Occipital lobe (tissue), 1 donor: ENCODE measurements at regions not wholly inside any gene's neighbourhood (a gene's known extent, or its start where the extent isn't known, plus 50 kb on each side); places are given as distances from the start of the nearest gene placed in this dataset.
"Not testable (repeated sequence)": the region's sequence is repeated elsewhere in the genome, so short reads cannot be mapped to it uniquely, and the experiment has no call there.

Experiments used
- DNase-seq: peaks from one replicate; lab custom pipeline; 2025; lab: John Stamatoyannopoulos, UW

GRCh38 chr18:67455890-67456501 lies 60.5 kb downstream of the DSEL start:
- DNase-seq, result no peak

- DNase-seq, result no peak
These were observed 62.6 kb downstream of the DSEL start for GRCh38 chr18:67453901-67454300.

- no peak for DNase-seq
These were observed 64.6 kb downstream of the DSEL start for GRCh38 chr18:67451960-67452359.

- DNase-seq, result not testable (repeated sequence)
These were observed 65.4 kb downstream of the DSEL start for GRCh38 chr18:67451101-67451500.

DNA sequence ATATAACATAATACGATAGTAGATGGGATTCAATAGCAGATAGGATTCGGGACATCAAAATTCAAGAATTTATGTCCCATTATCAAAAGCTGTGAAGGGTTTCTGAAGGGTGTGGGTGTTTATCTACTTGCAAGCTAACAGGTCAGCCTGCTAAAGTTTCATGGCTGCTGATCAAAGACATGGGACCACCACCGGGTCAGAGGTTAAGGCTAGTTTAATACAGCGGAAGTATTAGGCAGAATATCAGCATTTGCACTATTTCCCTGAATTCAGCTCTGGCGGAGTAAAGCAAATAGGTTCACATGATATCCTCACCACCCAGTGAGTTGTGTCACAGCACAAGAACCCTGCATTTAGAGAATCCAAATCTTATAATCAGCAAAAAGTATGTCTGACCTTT lies 82.5 kb downstream of the DSEL start:
- no peak for DNase-seq

- DNase-seq, result no peak
These were observed 83.7 kb downstream of the DSEL start for GRCh38 chr18:67432806-67433205.

- no peak for DNase-seq
These were observed 87.7 kb downstream of the DSEL start for GRCh38 chr18:67428805-67429204.

DNA sequence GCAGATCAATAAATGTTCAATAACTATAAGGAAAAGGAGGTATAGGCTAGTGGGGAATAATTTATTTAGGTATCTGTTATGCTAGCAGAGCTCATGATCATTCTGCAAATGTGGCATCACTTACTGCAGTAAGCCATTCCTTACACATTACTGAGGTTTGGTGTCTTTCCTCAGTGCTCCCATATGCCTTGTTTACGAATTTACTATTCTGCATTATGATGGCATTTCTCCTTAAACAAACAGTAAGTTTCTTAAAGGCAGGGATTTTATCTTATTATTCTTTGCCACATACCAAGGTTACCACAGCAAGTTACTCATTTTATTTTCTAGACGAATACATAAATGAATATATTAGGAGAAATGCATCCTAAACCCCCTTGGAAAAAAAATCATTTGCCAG lies 88.4 kb downstream of the DSEL start:
- no peak for DNase-seq

- no peak for DNase-seq
These were observed 90.0 kb downstream of the DSEL start for GRCh38 chr18:67426486-67426885.

DNA sequence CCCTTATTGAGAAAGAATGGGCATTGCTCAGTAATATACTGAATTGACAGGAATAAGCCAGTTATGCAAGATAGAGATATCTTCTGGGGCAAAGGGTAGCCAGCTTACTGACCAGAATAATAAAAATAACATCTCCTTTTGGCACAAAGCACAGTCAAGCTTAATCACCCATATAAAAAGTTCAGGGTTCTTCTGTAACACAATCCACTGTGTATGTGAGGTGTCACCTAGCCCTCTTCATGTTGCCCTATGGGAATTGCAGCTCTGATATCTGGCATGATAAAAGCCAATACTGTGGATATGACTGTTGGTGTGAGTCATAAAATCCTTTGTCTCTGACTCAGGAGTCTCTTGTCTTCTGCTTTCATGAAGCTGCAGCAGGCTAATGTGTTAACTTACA lies 90.8 kb downstream of the DSEL start:
- DNase-seq, result no peak

DNA sequence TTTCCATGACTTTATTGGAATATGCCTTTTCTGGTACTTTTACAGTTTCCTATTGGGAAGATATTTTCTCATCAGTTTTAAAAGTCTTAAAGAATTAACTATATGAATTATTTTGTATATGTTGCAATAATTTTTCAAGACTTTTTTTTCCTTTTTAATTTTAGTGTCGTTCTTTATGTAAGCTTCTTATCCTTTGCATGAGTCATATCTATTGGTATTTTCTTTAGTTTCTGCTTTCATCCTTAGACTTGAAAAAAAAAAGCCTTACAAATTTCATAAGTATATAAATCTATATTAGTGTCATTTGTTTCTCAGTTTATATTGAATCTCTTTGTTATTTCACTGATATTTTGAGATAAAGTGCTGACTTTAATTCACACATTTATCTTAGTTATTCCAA lies 94.9 kb downstream of the DSEL start:
- DNase-seq, result no peak

DNA sequence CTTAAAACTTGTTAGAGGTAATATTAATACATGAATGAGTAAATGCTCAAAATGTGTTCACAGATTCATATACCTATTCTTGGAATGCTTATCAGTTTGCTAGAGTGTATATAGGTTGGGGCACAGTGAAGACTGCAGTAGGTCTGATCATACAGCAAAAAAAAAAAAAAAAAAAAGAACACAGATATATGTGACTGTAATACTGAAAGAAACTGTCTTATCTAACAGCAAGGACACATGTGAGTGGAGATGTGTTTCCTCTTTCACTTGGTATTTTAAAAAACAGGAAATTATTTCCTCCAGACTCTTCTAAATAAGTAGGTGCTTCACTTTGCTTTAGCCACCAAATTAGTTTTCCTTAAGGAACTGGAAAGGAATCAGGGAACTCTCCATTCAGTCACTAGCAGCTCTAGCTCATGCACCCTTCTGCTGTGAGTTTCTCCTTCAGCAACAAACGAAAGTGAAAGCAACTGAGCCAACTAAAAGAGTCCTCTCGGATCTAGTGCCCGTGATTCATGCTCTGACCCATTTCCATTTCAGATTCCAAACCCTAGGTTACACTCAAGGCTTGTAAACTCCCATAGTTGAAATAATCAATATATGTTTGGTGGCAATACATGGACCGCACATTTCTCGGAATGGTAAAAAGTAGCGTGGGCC lies 98.5 kb downstream of the DSEL start:
- DNase-seq, result no peak

GRCh38 chr18:67411116-67411515 lies 105.4 kb downstream of the DSEL start:
- no peak for DNase-seq

DNA sequence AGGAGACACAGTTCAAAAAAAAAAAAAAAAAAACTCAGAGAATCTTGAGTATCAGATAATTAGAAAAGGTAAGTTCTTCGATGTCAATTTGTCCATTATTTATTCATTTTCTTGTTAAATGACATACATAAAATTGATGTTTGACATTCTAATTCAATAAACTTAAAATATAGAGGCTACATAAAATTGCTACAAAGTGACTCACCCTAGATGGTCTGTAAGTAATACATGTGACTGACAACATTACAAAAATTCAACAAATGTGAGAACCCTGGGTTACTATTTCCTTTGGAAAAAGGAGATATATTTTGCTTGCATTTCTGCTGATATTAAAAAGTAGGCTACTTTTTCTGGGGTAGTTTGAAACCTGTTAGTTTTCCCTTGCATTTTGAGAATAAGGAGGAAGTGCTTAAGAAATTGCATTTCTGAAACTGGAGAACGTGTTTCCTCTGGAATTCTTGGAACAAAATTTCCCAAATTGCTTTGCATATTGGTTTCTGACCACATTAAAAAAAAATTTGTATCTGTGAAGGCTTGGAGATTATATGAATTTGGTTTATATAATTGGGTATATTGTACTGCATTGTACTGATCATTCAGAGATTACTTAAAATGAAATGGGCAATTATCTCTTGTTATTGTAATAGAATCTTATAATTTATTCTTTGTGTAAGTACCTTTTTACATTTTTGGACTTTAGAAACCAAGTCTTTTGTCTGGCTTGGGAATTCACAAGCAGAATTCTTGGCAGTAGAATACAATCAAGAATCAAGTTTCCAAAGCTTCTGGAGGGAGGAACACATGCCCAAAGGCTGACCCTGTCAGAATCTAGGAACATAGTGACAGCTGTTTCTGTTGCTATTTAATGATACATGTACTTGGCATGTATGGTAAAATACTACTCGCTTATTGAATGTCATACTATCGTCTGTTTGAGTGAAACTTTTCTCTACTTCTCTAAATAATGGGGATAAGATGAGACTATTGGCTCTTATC lies 106.1 kb downstream of the DSEL start:
- no peak for DNase-seq

- no peak for DNase-seq
These were observed 108.3 kb downstream of the DSEL start for GRCh38 chr18:67408240-67408639.

DNA sequence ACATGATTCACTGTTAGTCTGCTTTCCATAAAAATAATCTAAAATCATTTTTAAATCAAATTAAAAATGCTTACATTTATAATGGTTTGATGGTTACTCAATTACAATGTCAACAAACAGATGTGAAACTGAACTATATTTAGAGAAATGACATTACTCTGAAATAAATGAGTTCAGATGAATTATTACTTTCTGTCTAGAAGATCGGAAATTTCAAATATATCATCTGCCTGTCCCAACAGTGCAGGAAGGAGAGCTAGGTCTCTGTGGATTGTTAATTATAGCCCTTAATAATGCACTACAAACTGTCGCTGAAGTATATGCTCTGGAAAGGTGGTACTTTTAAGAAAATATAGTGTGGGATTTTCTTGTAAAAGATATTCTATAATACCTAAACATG lies 109.8 kb downstream of the DSEL start:
- DNase-seq, result no peak

- no peak for DNase-seq
These were observed 114.0 kb downstream of the DSEL start for GRCh38 chr18:67402543-67402942.

GRCh38 chr18:67400502-67401117 lies 115.9 kb downstream of the DSEL start:
- DNase-seq, result no peak

- no peak for DNase-seq
These were observed 130.5 kb downstream of the DSEL start for GRCh38 chr18:67386032-67386431.

- DNase-seq, result no peak
These were observed 131.1 kb downstream of the DSEL start for GRCh38 chr18:67385455-67385854.

DNA sequence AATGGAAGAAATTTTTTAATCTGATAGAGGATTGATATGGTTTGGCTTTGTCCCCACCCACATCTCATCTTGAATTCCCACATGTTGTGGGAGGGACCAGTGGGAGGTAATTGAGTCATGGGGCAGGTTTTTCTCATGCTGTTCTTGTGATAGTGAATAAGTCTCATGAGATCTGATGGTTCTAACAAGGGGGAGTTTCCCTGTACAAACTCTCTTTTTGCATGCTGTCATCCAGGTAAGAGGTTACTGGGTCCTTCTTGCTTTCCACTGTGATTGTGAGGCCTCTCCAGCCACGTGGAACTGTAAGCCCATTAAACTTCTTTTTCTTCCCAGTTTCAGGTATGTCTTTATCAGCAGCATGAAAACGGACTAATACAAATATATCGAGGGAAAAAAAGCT lies 132.5 kb downstream of the DSEL start:
- not testable (repeated sequence) for DNase-seq

GRCh38 chr18:67381608-67382150 lies 134.8 kb downstream of the DSEL start:
- DNase-seq, result no peak
